Stimulated activated CD4-positive, alpha-beta T cell treated with anti-CD3 and anti-CD28 coated beads, Interleukin-1b, Interleukin-23, amount 100 ng/mL, for 48 hours (primary cell): ENCODE measurements at regions not wholly inside any gene's neighbourhood (a gene's known extent, or its start where the extent isn't known, plus 50 kb on each side); places are given as distances from the start of the nearest gene placed in this dataset.
"Not testable (repeated sequence)": the region's sequence is repeated elsewhere in the genome, so short reads cannot be mapped to it uniquely, and the experiment has no call there.

Experiments
- DNase-seq: peaks from one replicate; pipeline ENCODE4 v3.0.0-alpha.2; 2020

- DNase-seq, result not testable (repeated sequence)
Observed at GRCh38 chr17:43345515-43345914, 53.3 kb upstream of the ARL4D start.

GRCh38 chr17:43344685-43345084, 54.1 kb upstream of the ARL4D start:
- DNase-seq, result no peak

- no peak for DNase-seq
Observed at GRCh38 chr17:43342589-43342890, 56.3 kb upstream of the ARL4D start.

DNA sequence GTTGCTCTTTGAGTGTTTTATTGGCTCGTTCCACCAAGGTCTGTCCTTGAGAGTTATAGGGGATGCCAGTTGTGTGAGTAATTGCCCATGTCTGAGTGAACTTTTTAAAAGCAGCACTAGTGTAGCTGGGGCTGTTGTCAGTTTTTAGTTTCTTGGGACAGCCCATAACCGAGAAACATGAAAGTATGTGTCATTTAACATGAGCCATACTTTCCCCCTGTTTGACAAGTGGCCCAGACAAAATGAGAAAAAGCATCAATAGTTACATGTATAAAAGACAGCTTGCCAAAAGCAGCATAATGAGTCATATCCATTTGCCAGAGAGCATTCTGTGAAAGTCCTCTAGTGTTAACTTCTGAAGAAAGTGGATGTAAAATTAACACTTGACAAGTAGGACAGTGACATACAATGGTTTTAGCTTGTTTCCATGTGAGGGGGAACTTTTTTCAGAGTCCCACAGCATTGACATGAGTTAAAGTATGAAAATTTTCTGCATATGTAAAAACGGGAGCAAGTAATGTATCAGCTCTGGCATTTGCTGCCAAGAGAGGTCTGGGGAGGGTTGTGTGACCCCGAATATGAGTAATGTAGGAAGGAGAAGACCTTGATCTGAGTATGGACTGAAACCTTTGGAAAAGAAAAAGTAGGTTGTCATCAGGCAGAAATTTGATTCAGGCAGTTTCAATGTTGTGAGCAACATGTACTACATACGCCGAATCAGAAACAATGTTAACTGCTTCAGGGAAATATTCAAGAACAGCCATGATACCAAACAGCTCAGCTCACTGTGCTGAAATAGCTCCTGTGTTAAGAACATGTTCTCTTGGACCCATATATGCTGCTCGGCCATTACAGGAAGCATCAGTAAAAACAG, 56.8 kb upstream of the ARL4D start:
- peak; percentile 57 for DNase-seq

DNA sequence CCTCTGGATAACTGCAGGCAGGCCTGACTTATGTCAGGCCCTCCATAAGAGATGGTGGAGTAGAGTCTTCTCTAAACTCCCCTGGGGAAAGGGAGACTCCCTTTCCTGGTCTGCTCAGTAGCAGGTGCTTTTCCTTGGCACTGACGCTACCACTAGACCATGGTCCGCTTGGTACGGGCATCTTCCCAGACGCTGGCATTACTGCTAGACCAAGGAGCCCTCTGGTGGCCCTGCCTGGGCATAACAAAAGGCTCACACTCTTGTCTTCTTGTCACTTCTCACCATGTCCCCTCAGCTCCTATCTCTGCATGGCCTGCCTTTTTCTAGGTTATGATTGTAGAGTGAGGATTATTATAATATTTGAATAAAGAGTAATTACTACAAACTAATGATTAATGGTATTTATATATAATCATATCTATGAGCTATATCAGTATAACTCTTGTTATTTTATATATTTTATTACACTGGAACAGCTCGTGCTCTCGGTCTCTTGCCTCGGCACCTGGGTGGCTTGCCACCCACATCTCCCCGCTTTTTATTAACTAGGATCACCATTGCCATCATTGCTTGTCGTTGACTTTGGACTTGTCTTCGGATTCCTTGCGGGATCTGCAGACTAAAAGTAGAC, 59.8 kb upstream of the ARL4D start:
- DNase-seq, result peak; percentile 67

DNA sequence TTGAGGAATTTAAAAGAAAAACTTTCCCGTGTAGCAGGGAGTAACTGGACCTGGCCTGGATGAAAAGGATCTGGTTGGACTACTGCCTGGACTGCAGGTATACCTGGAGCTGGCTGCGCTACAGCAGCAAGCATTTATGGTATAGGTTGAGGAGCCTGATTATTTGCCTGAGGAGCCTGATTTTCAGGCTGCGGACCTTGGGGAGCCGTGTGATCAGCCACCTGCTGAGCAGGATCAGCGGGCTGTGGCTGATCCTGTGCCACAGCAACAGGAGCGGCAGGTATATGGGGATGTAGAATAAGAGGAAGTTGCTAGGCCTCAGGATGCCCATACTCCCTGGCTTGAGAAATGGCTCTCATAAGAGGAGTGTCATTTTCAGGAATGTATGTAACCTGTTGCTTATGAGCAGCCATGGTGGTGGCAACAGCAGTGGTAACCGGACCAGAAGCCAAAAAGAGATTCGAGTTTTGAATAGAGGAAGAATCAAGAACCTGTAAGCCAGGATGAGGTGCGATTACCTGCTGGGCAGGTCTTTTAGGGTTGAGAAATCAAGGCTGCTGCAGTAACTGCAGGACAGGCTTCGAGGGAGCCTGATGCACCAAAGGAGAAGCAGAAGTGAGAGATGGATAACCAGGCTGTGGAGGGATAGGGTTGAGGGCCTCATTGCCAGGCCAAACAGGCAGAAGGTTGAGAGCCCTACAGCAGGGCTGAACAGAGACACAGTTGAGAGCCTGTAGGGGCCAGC, 60.9 kb upstream of the ARL4D start:
- no peak for DNase-seq

GRCh38 chr17:43334738-43335402, 63.9 kb upstream of the ARL4D start:
- no peak for DNase-seq

GRCh38 chr17:43333433-43333943, 65.3 kb upstream of the ARL4D start:
- DNase-seq, result no peak

DNA sequence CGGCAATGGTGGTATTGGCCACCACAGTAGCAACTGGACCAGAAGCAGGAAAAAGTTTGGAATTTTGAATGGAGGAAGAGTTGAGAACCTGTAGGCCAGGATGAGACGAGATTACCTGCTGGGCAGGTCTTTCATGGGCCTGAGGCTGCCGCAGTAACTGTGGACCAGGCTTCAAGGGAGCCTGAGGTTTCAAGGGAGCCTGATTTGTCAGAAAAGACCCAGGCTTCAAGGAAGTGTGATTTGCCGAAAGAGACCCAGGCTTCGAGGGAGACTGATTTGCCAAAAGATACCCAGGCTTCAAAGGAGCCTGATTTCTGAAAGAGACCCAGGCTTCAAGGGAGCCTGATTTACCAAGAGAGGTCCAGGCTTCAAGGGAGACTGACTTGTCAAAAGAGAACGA, 66.6 kb upstream of the ARL4D start:
- DNase-seq, result no peak

GRCh38 chr17:43330876-43331639, 67.7 kb upstream of the ARL4D start:
- DNase-seq, result no peak

DNA sequence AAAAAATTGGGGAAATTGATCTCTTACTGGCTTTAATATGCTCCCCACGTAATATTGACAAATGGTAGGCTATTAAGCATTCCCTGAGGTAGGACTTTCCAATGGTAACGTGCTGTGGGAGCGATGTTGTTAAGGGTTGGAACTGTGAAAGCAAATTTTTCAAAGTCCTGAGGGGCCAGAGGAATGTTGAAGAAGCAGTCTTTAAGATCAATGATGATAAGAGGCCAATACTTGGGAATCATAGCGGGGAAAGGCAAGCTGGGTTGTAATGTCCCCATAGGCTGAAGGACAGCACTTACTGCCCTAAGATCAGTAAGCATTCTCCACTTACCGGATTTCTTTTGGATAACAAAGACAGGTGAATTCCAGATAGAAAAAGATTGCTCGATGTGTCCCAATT, 69.6 kb upstream of the ARL4D start:
- no peak for DNase-seq

GRCh38 chr17:43328650-43329049, 70.1 kb upstream of the ARL4D start:
- no peak for DNase-seq

DNA sequence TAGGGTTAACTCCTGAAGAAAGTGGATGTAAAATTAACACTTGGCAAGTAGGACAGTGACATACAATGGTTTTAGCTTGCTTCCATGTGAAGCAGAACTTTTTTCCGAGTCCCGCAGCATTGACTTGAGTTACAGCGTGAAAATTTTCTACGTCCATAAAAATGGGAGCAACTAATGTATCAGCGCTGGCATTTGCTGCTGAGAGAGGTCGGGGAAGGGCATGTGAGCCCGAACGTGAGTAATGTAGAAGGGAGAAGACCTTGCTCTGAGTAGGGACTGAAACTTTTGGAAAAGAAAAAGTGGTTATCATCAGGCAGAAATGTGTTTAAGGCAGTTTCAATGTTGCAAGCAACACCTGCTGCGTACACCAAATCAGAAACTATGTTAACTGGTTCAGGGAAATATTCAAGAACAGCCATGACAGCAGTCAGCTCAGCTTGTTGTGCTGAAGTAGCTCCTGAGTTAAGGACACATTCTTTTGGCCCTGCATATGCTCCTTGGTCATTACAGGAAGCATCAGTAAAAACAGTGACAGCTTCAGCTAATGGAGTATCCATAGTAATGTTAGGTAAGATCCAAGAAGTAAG, 70.9 kb upstream of the ARL4D start:
- DNase-seq, result no peak

DNA sequence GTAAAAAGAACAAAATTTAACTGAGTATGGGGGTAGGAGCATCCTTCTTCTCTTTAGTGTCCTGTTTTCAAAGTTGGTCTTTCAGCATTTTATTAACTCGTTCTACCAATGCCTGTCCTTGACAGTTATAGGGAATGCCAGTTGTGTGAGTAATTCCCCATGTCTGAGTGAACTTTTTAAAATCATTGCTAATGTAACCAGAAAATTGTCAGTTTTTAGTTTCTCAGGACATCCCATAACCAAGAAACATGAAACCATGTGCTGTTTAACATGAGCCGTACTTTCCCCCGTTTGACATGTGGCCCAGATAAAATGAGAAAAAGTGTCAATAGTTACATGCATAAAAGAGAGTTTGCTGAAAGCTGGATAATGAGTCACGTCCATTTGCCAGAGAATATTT, 71.4 kb upstream of the ARL4D start:
- no peak for DNase-seq

- no peak for DNase-seq
Observed at GRCh38 chr17:43326490-43327275, 72.1 kb upstream of the ARL4D start.

DNA sequence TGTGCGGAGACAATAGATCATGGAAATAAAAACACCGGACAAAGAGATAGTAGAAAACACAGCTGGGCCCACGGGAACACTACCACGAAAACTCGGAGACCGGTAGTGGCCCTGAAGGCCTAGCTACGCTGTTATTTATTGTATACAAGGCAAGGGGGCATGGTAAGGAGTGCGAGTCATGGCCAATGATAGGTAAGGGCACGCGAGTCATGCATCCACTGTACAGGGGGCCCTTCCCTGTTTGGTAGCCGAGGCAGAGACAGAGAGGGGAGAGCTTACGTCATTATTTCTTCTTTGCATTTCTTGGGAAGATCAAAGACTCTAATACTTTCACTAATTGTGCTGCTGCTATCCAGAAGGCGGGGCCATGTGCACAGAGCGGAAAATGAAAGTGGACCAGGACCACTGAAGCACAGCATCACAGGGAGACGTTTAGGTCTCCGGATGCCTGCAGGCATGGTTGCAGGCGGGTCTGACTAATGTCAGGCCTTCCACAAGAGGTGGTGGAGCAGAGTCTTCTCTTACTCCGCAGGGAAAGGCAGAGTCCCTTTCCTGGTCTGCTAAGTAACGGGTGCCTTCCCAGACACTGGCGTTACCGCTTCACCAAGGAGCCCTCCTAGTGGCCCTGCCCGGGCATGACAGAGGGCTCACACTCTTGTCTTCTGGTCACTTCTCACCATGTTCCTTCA, 74.4 kb upstream of the ARL4D start:
- DNase-seq, result no peak

GRCh38 chr17:43319293-43320124, 79.3 kb upstream of the ARL4D start:
- DNase-seq, result no peak

GRCh38 chr17:43316522-43317142, 82.2 kb upstream of the ARL4D start:
- DNase-seq, result peak; percentile 38
